Heart right ventricle (tissue), 16 donors: ENCODE measurements at regions not wholly inside any gene's neighbourhood (a gene's known extent, or its start where the extent isn't known, plus 50 kb on each side); places are given as distances from the start of the nearest gene placed in this dataset.

ENCODE experiments used
- ATAC-seq, 8 donors: fragments of 200-7000 bp; cut with Tn5 transposase; one replicate each; pipeline ENCODE4 v1.9.1; 2020; ENCODE audit warnings: mild to moderate bottlenecking in 8 of 8, moderate library complexity in 8 of 8, moderate number of reproducible peaks in 1 of 8
- DNase-seq, 2 donors: peaks; one replicate each; pipeline ENCODE4 v3.0.0-alpha.2; 2020
- H3K27ac ChIP-seq, 10 donors: fragments of 200-600 bp; sonication (generic) in 2 of 10; one replicate each; pipeline versions ENCODE4 v1.5.0 to v1.8.0; 2020 to 2022; ENCODE audit warnings: mild to moderate bottlenecking in 3 of 10
- H3K27me3 ChIP-seq, 7 donors: fragments of 200-600 bp; one replicate each; pipeline ENCODE4 v1.8.0; 2021 to 2022; ENCODE audit warnings: mild to moderate bottlenecking in 2 of 7
- H3K36me3 ChIP-seq, 9 donors: fragments of 200-600 bp; sonication (generic) in 1 of 9; one replicate each; pipeline versions ENCODE4 v1.5.0 to v1.8.0; 2020 to 2022; ENCODE audit warnings: mild to moderate bottlenecking in 2 of 9
- H3K4me1 ChIP-seq, 9 donors: fragments of 200-600 bp; sonication (generic) in 1 of 9; one replicate each; pipeline versions ENCODE4 v1.5.0 to v1.8.0; 2020 to 2022; ENCODE audit warnings: mild to moderate bottlenecking in 4 of 9
- H3K4me3 ChIP-seq, 10 donors: fragments of 200-600 bp; sonication (generic) in 2 of 10; one replicate each; pipeline versions ENCODE4 v1.5.0 to v1.8.0; 2020 to 2022; ENCODE audit warnings: mild to moderate bottlenecking in 7 of 10, moderate library complexity in 2 of 10
- H3K9me3 ChIP-seq, 11 donors: fragments of 200-600 bp in 10 of 11; sonication (generic) in 2 of 11; one replicate each; pipeline versions ENCODE4 v1.5.0 to v1.8.0; 2013 to 2022; ENCODE audit warnings: mild to moderate bottlenecking in 2 of 11, control low read depth in 1 of 11, moderate library complexity in 1 of 11
- CTCF ChIP-seq, 9 donors: fragments of 200-600 bp; sonication (generic) in 2 of 9; IDR thresholded peaks; one replicate each; pipeline versions ENCODE4 v1.5.0 to v1.8.0; 2021 to 2022; ENCODE audit warnings: antibody characterized with exemption in 9 of 9, mild to moderate bottlenecking in 5 of 9, moderate library complexity in 1 of 9
- WGBS, 2 donors: extraction: QIAGEN DNeasy Blood & Tissue Kit; methylation state at CpG; one replicate each; pipeline ENCODE4 v1.1.7; 2013; ENCODE audit warnings: inconsistent platforms in 1 of 2; 5-methylcytosine and 5-hydroxymethylcytosine counted together
- intact Hi-C, 10 donors: fragments of 100-400 bp; cut with DNase I; formaldehyde crosslinking; loops; one replicate each; pipeline versions ENCODE4 v1.11.1 to v1.14.2; 2022
- donor health status: Arrhythmogenic right ventricular cardiomyopathy.
- donor health status: ischemic (EF 13 %, LVEDD 7.1; RV severe dilation, severe dysfunction).
- donor health status: healthy with polysubstance abuse.
- donor health status: DM: no; HTN: yes; CAD: no.
- donor health status: DM: no; HTN: no; CAD: no.
- donor health status: ischemic (EF 25% LVEDD 6.9; RV normal size, moderate dysfunction).
- donor health status: ischemic (EF 25% LVEDD 5.7; RV mildly dilated, moderate dysfunction).
- donor health status: healthy.
- donor health status: DM: yes; HTN: yes; CAD: no.
- donor health status: Ischemic cardiomyopathy.
- donor health status: ischemic (EF 35%, LVEDD 5.7; RV mildly dilated, moderate dysfunction).
- donor health status: nonischemic (EF 11% LVEDD 7.7; RV severe dilation, severe dysfunction).
- donor health status: DM: yes; HTN: yes; CAD: no.
- donor health status: PGD.
- donor health status: ischemic (EF 29% LVEDD 5.4; RV normal size, mild dysfunction).
- donor health status: nonischemic (EF 23%, LVEDD 6.1; RV moderate dilation, normal function).

- no peak overlapping the region for H3K4me3 ChIP-seq
- WGBS, 2 donors, result 64 to 81% methylated on average over 2 of the region's 2 CpGs
- H3K36me3 ChIP-seq, result no peaks in the 10 kb centered on the region
- TF ChIP-seq CTCF (IDR thresholded peaks at IDR 0.05), result no peak
- H3K9me3 ChIP-seq, result no peaks in the 10 kb centered on the region
- no peak overlapping the region for H3K27ac ChIP-seq
- DNase-seq, result no peak
- H3K27me3 ChIP-seq, result no peaks in the 10 kb centered on the region
- no peak for ATAC-seq
- intact Hi-C loops, result no loop called here
- H3K4me1 ChIP-seq, result no peaks in the 10 kb centered on the region
Measured at GRCh38 chr4:120591038-120591437, 331.5 kb downstream of the PRDM5 start.

- TF ChIP-seq CTCF (IDR thresholded peaks at IDR 0.05), result no peak
- Histone ChIP-seq H3K27ac (no peak overlapping the region), H3K27me3 (no peaks in the 10 kb centered on the region), H3K4me1 (no peaks in the 10 kb centered on the region), H3K9me3 (peaks cover 0 to 7% (median 0%) of the 10 kb centered on the region in 11 donors), H3K4me3 (no peak overlapping the region), H3K36me3 (no peaks in the 10 kb centered on the region)
- intact Hi-C loops, result no loop called here
- DNase-seq, result no peak
- no peak for ATAC-seq
- WGBS, 2 donors, result 75 to 88% methylated on average over 2 of the region's 2 CpGs
Measured at GRCh38 chr4:120589787-120590186, 332.7 kb downstream of the PRDM5 start.

- TF ChIP-seq CTCF (IDR thresholded peaks at IDR 0.05), result no peak
- Histone ChIP-seq H3K4me1 (no peaks in the 10 kb centered on the region), H3K4me3 (no peak overlapping the region), H3K27ac (no peak overlapping the region), H3K27me3 (no peaks in the 10 kb centered on the region), H3K36me3 (no peaks in the 10 kb centered on the region), H3K9me3 (no peaks in the 10 kb centered on the region)
- intact Hi-C loops, result loop anchor here in 1 of 10 donors (5.0 kb wide), 1 partner anchor 166 kb away; no protein-coding TSS in a partner anchor
- 47 to 59% methylated on average over 2 of the region's 2 CpGs for WGBS, 2 donors
- DNase-seq (no peak), ATAC-seq (no peak)
Measured at GRCh38 chr4:120568731-120569130, 353.8 kb downstream of the PRDM5 start.

DNA sequence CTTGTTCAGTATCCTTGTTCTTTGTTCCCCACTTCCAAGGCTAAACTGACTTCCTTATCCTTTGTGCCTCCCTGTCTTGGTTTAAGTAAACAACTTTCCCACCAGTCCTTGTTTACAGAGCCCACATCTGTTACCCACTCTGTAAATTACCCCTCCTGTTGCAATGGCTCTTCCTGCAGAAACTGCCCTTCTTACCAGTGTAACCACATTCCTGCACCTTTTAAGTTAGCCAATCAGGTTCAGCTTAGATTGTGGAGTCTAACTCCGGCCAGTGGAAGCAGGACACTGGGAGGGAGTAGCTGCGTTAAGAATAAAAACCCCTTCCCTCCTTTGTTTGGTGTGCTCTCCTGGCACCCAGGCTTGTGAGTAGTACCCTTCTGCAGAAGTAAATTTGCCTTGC lies 360.9 kb downstream of the PRDM5 start:
- no peak overlapping the region for H3K27ac ChIP-seq
- intact Hi-C loops, result no loop called here
- H3K9me3 ChIP-seq, result peaks cover 0 to 23% (median 5%) of the 10 kb centered on the region in 11 donors
- DNase-seq, result no peak
- no peaks in the 10 kb centered on the region for H3K27me3 ChIP-seq
- H3K4me3 ChIP-seq, result no peak overlapping the region
- WGBS, 2 donors, result 84 to 87% methylated on average over 2 of the region's 2 CpGs
- ATAC-seq, result no peak
- no peak for TF ChIP-seq CTCF (IDR thresholded peaks at IDR 0.05)
- H3K36me3 ChIP-seq, result no peaks in the 10 kb centered on the region
- H3K4me1 ChIP-seq, result no peaks in the 10 kb centered on the region
